Urothelium cell line (cell line): ENCODE measurements at regions not wholly inside any gene's neighbourhood (a gene's known extent, or its start where the extent isn't known, plus 50 kb on each side); places are given as distances from the start of the nearest gene placed in this dataset.

ENCODE experiments used
- DNase-seq: peaks from one replicate; pipeline ENCODE4 v3.0.0; 2011; ENCODE audit warnings: low spot score, mixed read lengths
- FAIRE-seq: peaks from 2 replicates; lab custom pipeline; 2011; peaks lifted over from hg19 to GRCh38; lab: Jason Lieb, UNC

DNA sequence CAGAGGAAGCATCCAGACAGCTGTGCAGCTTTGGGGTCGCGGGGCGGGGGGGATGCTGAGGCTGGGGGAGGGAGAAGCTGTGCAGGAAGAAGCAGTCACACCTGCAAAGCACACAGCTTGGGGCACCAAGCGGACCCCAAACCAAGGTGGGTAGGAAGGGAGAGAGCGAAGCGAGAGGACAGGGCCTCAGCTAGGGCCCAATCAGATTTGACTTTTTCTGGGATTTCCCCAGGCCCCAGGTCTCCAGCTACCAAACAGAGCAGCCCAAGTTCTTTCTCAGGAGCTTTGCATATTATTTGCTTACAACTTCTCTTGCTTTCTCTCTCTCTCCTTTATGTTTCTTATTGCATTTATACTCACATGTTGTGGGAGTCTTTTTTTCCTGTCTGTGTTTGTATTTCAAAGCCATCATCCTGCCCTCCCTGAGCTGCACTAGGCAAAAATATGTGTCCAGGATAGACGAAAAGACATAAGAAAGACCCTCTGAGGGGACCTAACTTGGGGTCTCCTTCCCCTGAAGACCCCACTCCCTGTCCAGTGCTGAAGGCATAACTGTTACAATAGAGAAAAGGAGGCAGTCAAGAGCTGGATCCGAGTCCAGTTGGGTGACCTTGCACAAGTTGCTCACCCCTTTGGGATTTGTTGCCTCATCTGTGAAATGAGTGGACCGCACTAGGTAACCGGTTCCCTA is 50.6 kb upstream of the SMNDC1 start:
- FAIRE-seq: no peak
- no peak for DNase-seq

DNA sequence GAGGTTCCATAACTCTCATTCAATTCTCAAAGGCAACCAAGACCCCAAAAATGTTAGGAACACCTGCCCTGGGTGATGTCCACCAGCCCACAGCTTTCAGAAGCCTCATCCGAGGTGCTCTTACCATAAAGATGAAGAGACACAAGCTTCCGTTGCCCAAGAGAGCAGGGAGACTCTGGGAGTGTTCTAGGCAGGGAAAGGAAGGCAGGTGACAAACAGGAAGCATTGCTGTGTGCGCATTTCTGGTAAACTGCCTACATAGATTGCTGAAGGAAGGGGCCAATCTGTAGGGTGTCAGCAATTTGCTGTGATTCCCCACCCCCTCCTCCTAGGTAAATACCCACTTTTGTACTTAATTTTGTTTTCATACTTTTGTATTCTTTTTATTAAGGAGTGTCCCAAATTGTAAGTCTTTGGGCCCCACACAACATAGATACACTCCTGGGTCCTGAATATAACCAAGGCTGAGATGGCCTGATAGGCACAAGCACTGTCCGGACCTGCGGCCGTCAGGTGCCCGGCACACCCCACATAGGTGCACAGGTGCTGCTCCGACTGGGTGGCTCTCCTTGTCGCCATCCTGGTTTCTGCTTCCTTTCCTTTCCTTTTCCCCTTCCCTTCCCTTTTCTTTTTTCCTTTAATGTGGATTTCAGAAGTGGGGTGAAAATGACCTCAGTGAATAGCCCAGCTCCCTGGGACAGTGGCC is 51.4 kb upstream of the SMNDC1 start:
- DNase-seq (no peak), FAIRE-seq (no peak)

DNA sequence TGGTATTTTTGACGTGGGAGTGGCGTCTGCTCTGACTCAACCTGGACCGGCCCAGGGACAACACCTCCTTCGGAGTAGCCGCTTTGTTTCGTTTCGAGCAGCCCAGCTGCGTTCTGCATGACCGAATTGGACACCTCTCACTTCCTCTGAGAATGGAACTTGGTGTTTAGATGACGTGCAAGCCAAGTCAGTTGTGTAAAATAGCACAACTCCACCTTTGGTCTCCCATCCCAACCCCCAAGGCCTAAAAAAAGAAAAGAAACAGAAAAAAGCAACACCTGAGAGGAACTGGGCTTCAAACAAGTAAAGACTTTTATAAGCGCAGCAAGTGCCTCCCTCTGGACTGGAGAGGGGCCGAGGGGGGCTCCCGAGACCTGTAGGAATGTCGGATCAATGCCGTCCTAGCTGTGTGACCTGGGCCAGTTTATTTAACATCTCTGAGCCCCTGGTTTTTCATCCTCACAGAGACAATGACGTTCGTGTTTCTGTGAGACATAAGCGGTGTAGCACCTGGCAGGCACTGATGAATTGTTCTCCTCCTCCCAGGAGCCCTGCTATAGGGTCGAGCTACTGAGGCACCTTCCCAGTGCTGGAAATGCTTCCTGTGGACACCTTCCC is 52.0 kb upstream of the SMNDC1 start:
- FAIRE-seq: no peak
- peak; percentile 77 for DNase-seq

DNA sequence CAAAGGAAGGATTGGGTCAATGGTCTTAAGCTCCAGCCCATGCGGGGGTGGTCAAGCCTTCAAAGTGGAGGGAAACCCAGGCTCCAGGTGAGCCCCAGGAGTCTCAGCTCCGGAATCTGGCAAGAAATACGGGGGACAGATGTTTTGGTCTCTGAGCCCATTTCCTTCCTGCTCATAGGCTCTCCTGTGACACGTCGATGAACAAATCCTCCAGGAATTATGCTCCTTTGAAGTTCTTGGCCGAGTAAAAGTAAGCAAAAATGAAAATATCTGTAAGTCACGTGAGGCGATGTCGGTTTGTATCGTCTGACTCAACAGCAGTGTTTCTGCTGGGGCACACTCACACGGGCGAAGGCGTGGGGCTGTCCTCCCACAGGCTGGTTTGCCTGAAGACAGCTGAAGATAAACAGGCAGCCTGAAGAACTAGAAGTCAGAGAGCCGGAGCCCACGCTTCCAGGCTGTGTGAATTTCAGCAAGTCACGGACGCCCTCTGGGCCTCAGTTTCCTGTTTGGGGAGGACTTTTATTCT is 52.6 kb upstream of the SMNDC1 start:
- FAIRE-seq: peak; percentile 42
- DNase-seq: peak; percentile 60

DNA sequence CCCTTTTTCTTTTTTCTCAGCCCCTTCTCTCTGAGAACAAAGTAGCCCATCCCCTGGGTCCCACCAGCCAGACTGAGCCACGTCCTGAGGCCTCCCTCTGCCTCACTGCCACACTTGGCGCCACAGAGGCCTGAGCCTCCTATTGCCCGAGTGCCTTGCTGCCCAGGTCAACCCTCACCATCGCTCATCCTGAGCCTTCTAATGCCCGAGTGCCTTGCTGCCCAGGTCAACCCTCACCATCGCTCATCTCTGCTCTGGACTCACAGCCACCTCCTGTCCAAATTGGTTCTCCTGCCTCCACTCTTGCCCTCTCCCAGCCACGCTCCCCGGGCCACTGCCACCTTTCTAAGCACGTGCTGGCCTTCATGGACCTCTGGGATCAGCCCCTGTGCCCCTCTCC is 53.2 kb upstream of the SMNDC1 start:
- FAIRE-seq: no peak

DNA sequence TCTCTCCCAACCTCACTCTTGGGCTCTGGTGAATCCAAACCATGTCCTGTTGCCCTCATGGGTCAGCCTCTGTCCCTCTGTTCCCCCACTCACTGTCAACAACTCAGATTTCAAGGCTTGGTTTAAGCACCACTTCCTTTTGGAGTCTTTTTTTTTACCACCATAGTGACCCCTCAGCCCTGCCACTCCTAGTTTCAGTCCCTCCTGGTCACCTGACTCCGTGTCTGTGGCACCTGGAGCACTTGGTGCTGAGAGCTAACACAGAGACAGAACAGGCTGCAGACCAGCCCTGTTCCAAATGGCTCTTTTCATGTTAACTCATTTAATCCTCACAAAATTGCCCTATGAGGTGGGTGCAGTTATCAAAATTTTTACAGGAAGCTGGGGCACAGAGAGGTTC is 53.6 kb upstream of the SMNDC1 start:
- DNase-seq (no peak), FAIRE-seq (no peak)

More for the DNA sequence above, 53.2 kb upstream of the SMNDC1 start:
- no peak for DNase-seq

DNA sequence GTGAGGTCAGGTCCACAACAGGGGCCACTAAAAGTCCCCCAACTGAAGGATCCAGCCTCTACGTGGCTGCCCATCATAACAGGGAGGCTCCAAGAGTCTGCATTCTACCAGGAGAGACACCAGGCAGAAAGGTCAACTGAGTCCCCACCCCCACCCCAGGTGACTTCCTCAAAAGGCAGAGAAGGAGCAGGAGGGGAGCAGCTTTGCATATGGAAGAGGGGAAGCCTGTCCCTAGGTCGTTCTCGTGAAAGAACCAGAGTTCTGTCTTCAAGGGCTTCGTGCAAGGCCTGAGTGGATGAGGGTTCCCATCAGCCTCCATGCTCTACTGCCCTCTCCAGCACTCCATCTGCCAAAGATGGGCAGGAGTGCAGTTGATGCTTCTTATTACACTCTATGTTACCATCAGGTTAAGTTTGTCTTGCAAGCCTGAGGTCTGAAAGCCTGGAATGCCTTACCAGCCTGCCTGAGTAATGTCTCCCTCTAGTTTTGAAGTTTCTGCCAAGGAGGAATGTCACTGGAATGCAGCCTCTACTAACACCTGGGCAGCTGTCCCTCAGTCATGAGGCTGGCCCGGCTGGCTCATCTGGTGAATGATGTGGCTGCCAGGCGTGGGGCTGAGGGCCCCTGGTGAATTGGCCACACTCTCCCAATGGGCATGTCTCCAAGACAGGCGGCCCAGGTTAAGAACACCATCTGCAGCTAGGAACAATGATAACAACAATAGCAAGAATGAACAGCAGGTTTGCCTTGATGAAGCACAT is 54.3 kb upstream of the SMNDC1 start:
- peak; percentile 92 for DNase-seq
- FAIRE-seq: peak; percentile 78

DNA sequence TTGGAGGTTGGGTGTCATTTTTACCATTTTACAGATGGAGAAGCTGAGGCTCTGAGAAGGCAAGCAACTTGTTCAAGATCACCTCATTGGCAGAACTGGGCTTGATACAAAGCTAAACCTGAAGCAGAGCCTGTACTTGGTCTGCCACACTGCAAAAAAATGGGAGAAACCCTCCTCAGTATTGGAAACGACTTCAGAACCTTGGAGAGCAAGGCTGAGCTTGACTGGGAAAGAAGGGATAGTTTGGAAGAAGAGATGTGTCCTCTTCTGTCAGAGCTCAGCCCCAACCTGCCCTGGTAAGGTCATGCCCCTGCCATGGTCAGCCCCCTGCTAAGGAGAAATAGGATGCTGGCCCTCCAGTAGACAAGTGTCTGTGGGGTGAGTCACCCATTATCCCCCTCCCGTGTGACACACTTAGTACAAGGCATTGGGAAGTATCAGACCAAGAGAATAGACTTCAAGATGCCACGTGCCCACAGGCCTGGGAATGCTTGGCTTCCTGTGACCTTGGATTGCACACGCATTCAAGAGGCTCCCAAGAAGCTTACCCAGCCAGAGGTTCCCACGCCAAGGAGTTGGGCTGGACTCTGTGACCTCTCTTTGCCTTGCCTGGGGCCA is 56.2 kb upstream of the SMNDC1 start:
- DNase-seq (no peak), FAIRE-seq (no peak)

DNA sequence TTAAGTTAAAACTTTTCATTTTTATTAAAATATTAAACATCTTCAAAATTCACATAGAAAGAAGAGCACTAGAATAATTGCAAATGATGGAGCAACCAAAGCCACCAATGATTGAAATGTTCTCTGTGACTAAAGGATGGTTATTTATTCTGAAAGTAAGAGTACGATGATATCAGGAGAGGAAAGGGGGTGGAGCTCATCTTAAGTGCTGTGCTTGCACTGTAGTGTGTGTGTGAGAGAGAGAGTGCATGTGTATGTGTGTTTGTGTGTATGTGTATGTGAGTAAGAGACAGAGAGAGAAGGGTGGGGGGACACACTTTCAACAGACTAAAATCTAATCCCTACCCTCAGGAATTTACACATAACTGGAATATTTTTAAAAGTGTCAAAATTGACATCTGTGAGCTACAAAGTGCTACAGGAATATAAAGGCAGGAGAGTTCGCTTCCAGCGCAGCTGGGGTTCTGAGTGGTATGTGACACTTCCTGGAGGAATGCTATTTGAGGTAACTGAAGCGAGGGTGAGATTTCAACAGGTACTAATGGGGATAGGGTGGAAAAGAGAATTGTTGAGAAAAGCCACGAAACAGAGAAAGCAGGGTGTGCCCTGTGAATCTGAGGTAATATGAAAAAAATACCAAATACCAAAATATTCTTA is 57.2 kb upstream of the SMNDC1 start:
- no peak for FAIRE-seq
- no peak for DNase-seq

DNA sequence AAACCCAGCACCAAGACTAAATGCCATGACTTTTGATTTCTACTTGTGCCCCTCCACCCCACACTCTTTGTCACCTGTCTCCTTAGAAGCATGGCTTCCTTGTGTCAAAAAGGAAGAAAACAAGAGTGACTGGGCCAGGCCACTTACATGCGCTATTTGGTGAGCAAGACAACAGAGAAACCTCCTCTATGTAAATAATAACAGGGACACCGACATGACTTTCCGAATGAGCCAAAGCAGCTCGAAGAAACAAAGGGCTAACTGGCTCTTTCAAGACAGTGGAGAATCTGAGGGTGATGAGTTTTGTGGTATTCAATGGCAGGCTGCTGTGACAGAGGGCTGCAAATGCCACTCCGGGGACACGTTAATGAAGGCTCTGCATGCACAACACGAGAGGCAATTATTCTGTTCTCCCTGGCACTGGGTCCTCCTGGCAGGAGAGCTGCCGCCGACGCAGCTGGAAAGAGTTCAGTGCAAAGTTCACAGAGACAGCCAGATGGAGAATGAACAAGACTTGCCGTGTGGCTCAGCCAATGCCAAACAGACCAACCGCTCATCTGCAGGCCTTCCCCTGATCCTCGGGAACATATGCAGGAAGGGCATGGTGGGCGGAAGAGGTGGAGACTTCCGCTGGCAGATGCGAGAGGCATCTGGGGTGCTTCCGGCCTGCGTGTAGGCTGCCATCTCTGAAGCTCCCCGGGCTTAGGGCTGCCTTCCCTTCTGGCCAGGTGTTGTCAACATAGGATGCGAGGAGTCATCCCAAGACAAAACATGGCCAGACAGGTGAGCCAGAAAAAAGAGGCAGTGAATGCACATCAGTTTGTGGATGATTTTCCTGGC is 59.1 kb upstream of the SMNDC1 start:
- no peak for DNase-seq
- FAIRE-seq: no peak

DNA sequence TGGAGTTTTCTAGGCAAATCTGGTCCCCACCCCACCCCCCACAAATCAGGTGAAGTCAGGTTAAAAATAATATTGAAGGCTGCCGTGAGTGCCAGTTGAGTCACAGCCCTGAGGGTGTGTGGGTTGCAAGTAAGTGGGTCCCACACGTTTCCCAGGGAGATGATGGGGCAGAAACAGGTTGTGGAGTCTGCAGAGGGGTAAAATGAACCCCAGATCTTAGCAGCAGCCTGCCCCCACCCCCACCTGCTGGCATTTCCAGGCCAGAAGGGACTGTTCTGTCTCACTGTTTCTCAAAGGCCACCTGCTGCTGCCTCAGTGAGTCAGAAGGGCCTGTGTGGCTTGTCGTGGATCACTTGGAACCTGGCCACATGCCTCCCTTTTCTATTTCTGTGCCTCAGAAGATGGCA is 59.8 kb upstream of the SMNDC1 start:
- DNase-seq (no peak), FAIRE-seq (no peak)

DNA sequence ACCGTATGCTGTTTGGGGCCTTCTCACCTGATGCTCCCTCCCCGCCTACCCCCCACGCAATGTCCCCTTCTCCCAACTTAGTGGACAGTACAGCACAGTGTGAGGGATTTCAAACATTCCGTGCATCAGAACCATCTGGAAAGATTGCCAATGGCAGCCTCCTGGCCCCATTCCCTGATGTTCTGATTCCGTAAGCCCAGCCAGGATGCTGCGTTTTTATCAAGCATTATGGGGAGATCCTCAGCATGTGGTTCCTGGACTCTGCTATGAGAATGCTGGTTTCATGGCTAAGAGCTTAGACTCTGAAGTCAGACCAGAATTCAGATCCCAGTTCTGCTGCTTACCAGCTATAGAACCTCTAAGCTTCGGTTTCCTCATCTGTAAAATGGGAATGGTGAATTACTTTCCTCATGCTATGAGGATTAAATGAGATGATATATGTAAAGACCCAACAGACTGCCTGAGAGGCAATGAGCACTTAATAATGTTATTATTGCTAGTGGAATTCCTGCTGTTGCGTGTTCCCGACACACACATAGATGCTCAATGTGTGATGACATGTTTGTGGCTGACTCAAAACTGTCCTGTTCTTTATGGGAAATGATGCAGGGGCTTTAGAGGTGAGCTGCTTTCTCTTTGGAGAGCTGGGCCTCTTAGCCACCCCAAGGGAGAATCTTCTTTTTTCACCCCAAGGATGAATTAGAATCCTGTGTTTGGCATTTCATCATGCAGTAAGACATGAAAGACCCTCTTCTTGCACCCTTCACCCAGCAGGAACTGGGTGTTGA is 60.8 kb upstream of the SMNDC1 start:
- FAIRE-seq (no peak), DNase-seq (no peak)

DNA sequence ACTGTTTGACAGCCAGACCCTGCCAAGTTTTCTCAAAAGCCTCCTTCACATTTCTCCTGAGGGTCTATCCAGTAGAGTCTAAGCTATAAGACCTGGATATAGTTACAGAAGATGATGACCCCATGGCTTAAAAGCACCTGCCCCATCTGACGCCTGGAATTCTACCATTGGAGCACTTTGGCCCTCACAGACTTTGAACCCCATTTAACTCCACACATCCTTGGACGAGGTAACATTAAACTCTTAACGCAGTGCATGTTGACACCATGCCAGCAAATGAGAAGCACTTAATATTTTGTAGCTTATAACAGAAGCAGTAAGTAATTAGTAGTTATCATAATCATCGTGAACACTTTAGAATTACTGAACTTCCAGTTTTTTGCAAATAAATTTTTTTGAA is 61.9 kb upstream of the SMNDC1 start:
- FAIRE-seq: no peak

DNA sequence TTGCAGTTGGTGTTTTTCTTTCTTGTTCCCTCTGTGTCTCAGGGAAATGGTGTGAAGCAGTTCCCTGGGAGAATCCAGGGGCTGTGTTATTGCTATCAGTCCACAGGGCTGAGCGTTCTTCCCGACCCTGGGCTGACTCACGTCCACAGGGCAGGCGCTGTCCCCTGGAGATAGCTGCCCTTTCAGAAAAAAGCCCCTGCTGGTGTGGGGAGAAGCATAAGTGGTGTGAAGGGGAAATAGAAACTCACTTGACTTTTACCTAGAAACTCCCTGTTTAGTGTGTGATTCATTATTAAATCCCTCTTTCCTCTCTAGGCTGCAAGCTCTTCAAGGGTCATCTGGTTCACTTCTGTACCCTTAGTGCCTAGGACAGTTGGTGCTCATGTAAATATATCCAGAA is 63.3 kb upstream of the SMNDC1 start:
- FAIRE-seq: no peak
- DNase-seq: no peak

More for the DNA sequence above, 61.9 kb upstream of the SMNDC1 start:
- DNase-seq: no peak

DNA sequence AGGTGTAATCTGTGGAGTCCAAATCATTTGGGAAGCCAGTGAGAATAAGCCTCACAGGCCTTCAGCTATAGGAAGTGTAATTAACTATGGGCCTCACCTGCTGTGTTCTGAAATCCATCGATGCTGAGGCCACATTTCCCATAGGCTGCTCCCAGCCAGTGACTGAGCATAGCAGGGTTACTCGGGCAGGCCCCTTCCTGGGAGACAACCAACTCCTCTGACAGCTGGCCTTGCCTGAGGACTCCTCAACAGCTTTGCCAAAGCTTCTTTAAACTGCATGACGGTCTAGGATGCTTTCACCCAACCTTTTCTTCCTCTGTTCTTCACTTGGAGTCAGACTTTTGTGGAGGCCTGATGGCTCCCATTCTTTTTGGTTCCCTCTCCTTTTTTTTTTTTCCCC is 63.8 kb upstream of the SMNDC1 start:
- no peak for DNase-seq
- FAIRE-seq: no peak

DNA sequence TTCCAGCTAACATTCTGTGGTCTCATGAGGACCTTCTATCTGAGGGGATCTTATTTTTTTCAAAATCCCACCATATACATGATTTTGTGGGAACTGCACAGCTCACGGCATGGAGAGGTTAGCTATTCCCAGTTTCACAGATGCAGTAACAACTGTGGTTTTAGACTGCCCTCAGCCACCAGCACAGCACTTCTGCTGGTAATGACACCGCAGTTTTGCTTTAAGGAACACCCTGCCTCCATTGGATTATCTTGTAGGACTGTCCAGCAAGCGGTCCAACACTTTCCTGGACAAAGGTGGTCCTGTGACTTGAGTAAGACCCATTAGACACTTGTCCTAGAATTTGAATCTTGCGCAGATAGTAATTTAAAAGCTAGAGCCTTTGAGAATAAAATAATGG is 65.3 kb upstream of the SMNDC1 start:
- no peak for DNase-seq
- no peak for FAIRE-seq

DNA sequence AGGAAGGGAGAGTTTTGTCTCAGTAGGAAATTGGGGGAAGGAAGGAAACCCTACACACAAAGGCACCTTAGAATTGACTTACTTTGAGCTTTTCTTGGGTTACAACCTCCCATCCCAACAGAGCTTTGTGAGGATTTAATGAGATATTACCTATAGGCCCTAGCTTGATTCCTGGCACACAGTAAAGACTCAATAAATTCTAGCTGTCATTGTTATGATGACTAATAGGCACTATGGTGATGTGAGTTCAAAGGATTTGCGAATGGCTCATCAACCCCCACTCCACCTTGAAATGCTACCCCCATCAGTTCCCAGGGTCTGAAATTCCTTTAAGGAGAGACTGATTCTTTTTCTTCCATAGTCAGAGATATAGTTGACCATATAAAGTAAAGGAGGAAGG is 67.9 kb upstream of the SMNDC1 start:
- peak; percentile 81 for FAIRE-seq
- peak; percentile 75 for DNase-seq

DNA sequence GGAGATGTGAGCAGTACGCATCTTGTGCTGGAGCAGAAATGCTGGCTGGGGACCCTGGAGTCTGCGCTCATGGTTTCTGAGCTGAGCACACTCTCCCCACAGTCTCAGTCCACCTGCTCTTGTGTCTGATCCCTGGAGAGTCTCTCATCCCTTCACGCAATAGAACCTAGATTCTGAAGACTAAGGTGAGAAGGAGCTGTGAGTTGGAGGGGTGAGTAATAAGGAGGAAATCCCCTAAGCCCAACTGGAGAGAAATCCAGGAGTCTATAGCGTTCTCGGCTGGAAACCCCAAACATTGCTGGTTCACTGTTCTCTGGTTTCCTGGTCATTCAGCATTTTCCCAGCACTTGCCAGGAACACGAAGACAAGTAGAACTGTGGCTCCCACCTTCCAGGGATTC is 68.3 kb upstream of the SMNDC1 start:
- FAIRE-seq (no peak), DNase-seq (no peak)
